Fibroblast of lung (primary cell): ENCODE measurements at regions not wholly inside any gene's neighbourhood (a gene's known extent, or its start where the extent isn't known, plus 50 kb on each side); places are given as distances from the start of the nearest gene placed in this dataset.

ENCODE experiments used
- DNase-seq, 2 donors: peaks; one replicate each; pipeline versions ENCODE4 v3.0.0 to v3.0.0-alpha.2; 2010; ENCODE audit warnings: low read depth in 2 of 2
- H2AFZ ChIP-seq: 2 replicates; pipeline ENCODE4 v1.5.1; 2012; ENCODE audit warnings: low read length, control low read depth, inconsistent platforms
- H3K27ac ChIP-seq: 2 replicates; pipeline ENCODE4 v1.5.1; 2011; ENCODE audit warnings: low read length, control low read depth; ENCODE audit not compliant: insufficient read depth
- H3K27me3 ChIP-seq: 2 replicates; pipeline ENCODE4 v1.5.1; 2011; ENCODE audit warnings: mild to moderate bottlenecking, low read length; ENCODE audit not compliant: control insufficient read depth, insufficient read depth
- H3K36me3 ChIP-seq: 2 replicates; pipeline ENCODE4 v1.5.1; 2011; ENCODE audit warnings: low read length; ENCODE audit not compliant: control insufficient read depth, insufficient read depth
- H3K4me1 ChIP-seq: 2 replicates; pipeline ENCODE4 v1.5.1; 2011; ENCODE audit warnings: low read length; ENCODE audit not compliant: control insufficient read depth, insufficient read depth; ENCODE audit errors: extremely low read depth
- H3K4me2 ChIP-seq: 2 replicates; pipeline ENCODE4 v1.5.1; 2011; ENCODE audit warnings: low read length, control low read depth; ENCODE audit not compliant: insufficient read depth; ENCODE audit errors: extremely low read depth
- H3K4me3 ChIP-seq, 4 experiments: fragments of 200-600 bp in 1 of 4; sonication (generic) in 1 of 4; replicated peaks in 1 of 4; 2 replicates each; pipeline ENCODE4 v1.5.1; 2011 to 2016; ENCODE audit warnings: low read length in 4 of 4, low read depth in 3 of 4, mild to moderate bottlenecking in 3 of 4, control low read depth in 2 of 4, inconsistent platforms in 1 of 4, mixed read lengths in 1 of 4; ENCODE audit not compliant: insufficient read depth in 1 of 4; ENCODE audit errors: control extremely low read depth in 1 of 4
- H3K79me2 ChIP-seq: 2 replicates; pipeline ENCODE4 v1.5.1; 2012; ENCODE audit warnings: mild to moderate bottlenecking, low read length, inconsistent platforms; ENCODE audit not compliant: control insufficient read depth, insufficient read depth
- H3K9ac ChIP-seq: 2 replicates; pipeline ENCODE4 v1.5.1; 2011; ENCODE audit warnings: mild to moderate bottlenecking, low read length, control low read depth; ENCODE audit not compliant: insufficient read depth
- H3K9me3 ChIP-seq: 2 replicates; pipeline ENCODE4 v1.5.1; 2012; ENCODE audit warnings: low read depth, low read length; ENCODE audit not compliant: control insufficient read depth, insufficient read depth
- H4K20me1 ChIP-seq: 2 replicates; pipeline ENCODE4 v1.5.1; 2011; ENCODE audit warnings: low read length; ENCODE audit not compliant: control insufficient read depth, insufficient read depth; ENCODE audit errors: extremely low read depth
- EZH2 ChIP-seq: IDR thresholded peaks from 2 replicates; pipeline ENCODE4 v1.5.1; 2012; ENCODE audit warnings: low read length, control low read depth, mild to moderate bottlenecking; ENCODE audit errors: missing control alignments
- TF ChIP-seq, protein P1 (sequence below), 2 donors: IDR thresholded peaks in 1 of 2; conservative IDR thresholded peaks in 1 of 2; 1 replicate in 1 of 2; 2 replicates in 1 of 2; pipeline ENCODE4 v1.5.1; 2011 to 2012; ENCODE audit warnings: low read length in 2 of 2, control low read depth in 1 of 2, inconsistent platforms in 1 of 2, low read depth in 1 of 2, mild to moderate bottlenecking in 1 of 2

DNA sequence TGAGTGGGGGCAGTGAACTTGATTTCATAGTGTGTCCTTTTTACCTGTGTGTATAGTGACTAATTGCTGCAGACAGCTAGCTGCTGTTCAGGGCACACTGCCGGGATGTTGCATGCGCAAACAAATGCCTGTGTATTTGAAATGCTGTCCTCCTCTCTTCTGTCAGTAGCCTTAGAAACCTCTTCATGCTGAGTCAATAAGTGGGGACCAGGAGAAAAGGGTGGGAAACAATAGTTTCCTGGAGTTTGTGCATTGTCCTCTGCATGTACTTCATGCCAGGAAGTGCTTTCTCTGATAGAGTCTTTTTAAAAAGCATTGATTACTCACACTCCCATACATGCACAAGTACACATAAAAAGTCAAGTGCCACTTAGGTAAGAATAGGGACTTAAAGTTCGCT, 1183.7 kb upstream of the CELF2 start:
- H3K36me3 ChIP-seq, result no peaks in the 10 kb centered on the region
- TF ChIP-seq, protein P1, sequence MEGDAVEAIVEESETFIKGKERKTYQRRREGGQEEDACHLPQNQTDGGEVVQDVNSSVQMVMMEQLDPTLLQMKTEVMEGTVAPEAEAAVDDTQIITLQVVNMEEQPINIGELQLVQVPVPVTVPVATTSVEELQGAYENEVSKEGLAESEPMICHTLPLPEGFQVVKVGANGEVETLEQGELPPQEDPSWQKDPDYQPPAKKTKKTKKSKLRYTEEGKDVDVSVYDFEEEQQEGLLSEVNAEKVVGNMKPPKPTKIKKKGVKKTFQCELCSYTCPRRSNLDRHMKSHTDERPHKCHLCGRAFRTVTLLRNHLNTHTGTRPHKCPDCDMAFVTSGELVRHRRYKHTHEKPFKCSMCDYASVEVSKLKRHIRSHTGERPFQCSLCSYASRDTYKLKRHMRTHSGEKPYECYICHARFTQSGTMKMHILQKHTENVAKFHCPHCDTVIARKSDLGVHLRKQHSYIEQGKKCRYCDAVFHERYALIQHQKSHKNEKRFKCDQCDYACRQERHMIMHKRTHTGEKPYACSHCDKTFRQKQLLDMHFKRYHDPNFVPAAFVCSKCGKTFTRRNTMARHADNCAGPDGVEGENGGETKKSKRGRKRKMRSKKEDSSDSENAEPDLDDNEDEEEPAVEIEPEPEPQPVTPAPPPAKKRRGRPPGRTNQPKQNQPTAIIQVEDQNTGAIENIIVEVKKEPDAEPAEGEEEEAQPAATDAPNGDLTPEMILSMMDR (conservative IDR thresholded peaks at IDR 0.05 in 1 of 2, IDR thresholded peaks at IDR 0.05 in 1 of 2; ENCODE audit: low read depth in 1 of 2, low read length in 2 of 2), result no peak
- no peak for TF ChIP-seq EZH2
- H3K27me3 ChIP-seq, result no peaks in the 10 kb centered on the region
- H4K20me1 ChIP-seq, result no peaks in the 10 kb centered on the region
- H3K27ac ChIP-seq, result no peak overlapping the region
- H3K79me2 ChIP-seq, result no peaks in the 10 kb centered on the region
- no peak overlapping the region for H2AFZ ChIP-seq
- no peak overlapping the region for H3K4me2 ChIP-seq
- H3K4me1 ChIP-seq, result no peaks in the 10 kb centered on the region
- H3K9ac ChIP-seq, result no peak overlapping the region
- no peak overlapping the region for H3K4me3 ChIP-seq
- peak in 1 of 2 donors; percentile 10 for DNase-seq
- H3K9me3 ChIP-seq, result no peaks in the 10 kb centered on the region

DNA sequence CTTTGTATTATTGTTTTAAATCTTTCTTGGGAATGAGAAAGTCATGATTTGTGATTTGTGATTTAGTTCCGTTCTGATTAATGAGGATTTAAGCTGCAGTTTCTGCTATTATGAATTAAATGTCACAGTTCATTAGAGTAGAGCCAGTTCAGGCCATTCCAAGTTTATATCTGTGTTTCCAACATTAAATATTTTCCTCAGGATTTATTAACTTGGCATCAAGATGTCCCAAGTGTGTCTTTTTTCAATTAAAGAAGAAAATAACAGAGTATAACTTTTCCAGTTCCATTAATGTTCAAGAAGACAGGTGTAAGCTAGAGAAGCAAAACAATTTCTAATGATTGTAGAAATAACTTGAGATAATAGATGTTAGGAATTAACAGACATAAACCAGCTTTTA, 1183.2 kb upstream of the CELF2 start:
- no peak overlapping the region for H3K4me3 ChIP-seq
- no peak overlapping the region for H3K4me2 ChIP-seq
- no peak overlapping the region for H2AFZ ChIP-seq
- H3K79me2 ChIP-seq, result no peaks in the 10 kb centered on the region
- H3K4me1 ChIP-seq, result no peaks in the 10 kb centered on the region
- DNase-seq, result no peak
- no peaks in the 10 kb centered on the region for H4K20me1 ChIP-seq
- H3K27me3 ChIP-seq, result no peaks in the 10 kb centered on the region
- no peak for TF ChIP-seq EZH2
- TF ChIP-seq, protein P1 (conservative IDR thresholded peaks at IDR 0.05 in 1 of 2, IDR thresholded peaks at IDR 0.05 in 1 of 2; ENCODE audit: low read depth in 1 of 2, low read length in 2 of 2), result no peak
- no peak overlapping the region for H3K27ac ChIP-seq
- no peaks in the 10 kb centered on the region for H3K36me3 ChIP-seq
- no peak overlapping the region for H3K9ac ChIP-seq
- no peaks in the 10 kb centered on the region for H3K9me3 ChIP-seq

DNA sequence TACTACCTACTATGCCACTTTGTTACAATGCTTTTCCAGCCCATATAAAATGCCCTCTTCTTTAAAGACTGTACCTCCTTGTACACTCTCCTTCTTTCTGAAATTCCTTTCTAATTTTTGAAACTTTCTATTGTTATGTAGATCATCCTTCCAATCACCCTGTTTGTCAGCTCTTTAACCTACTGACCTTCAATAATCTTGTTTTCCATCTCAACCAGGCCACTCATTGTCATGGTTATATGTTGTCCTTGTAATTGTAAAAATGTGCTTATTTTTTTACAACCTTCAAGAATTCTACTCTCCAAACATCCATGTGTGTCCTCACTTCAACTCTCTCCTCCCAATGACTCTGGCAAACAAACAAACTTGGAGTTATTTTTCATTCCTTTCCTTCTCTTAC, 1172.6 kb upstream of the CELF2 start:
- Histone ChIP-seq H3K9me3 (no peaks in the 10 kb centered on the region), H3K9ac (no peak overlapping the region), H3K79me2 (no peaks in the 10 kb centered on the region), H3K27me3 (no peaks in the 10 kb centered on the region), H2AFZ (no peak overlapping the region), H4K20me1 (no peaks in the 10 kb centered on the region), H3K36me3 (no peaks in the 10 kb centered on the region), H3K4me1 (no peaks in the 10 kb centered on the region), H3K27ac (no peak overlapping the region), H3K4me2 (no peak overlapping the region), H3K4me3 (no peak overlapping the region)
- DNase-seq, result no peak
- TF ChIP-seq, protein P1 (conservative IDR thresholded peaks at IDR 0.05 in 1 of 2, IDR thresholded peaks at IDR 0.05 in 1 of 2; ENCODE audit: low read depth in 1 of 2, low read length in 2 of 2), result no peak
- no peak for TF ChIP-seq EZH2
